Spleen (tissue), 7 donors: ENCODE measurements at regions not wholly inside any gene's neighbourhood (a gene's known extent, or its start where the extent isn't known, plus 50 kb on each side); places are given as distances from the start of the nearest gene placed in this dataset.

Experiments
- CTCF ChIP-seq, 11 experiments: fragments of 200-600 bp in 7 of 11; fragments of 450-650 bp in 4 of 11; sonication (generic) in 4 of 11; IDR thresholded peaks in 8 of 11; conservative IDR thresholded peaks in 3 of 11; 1 replicate in 7 of 11; 2 replicates in 4 of 11; pipeline versions ENCODE4 v1.4.0 to v1.8.0; 2016 to 2021; ENCODE audit warnings: antibody characterized with exemption in 11 of 11, inconsistent platforms in 4 of 11, mild to moderate bottlenecking in 1 of 11
- POLR2A ChIP-seq, 3 donors: fragments of 450-650 bp; IDR thresholded peaks; one replicate each; pipeline ENCODE4 v1.5.1; 2017; ENCODE audit warnings: antibody characterized with exemption in 3 of 3, mild to moderate bottlenecking in 1 of 3
- POLR2AphosphoS5 ChIP-seq, 3 donors: sonication (generic); formaldehyde crosslinking; IDR thresholded peaks; one replicate each; pipeline ENCODE4 v1.5.1; 2017; ENCODE audit warnings: antibody characterized with exemption in 3 of 3
- donor health status: DM: no; HTN: no; CAD: no; lungs with moderate emphysema.
- donor health status: DM: no; HTN: no; CAD: no.
- donor health status: DM: no; HTN: no; CAD: no.

- TF ChIP-seq CTCF (IDR thresholded peaks at IDR 0.05 in 8 of 11, conservative IDR thresholded peaks at IDR 0.05 in 3 of 11) (no peak), POLR2A (IDR thresholded peaks at IDR 0.05) (no peak), POLR2AphosphoS5 (IDR thresholded peaks at IDR 0.05) (no peak)
Measured at GRCh38 chr11:19426011-19426755, 185.4 kb upstream of the E2F8 start.
